Smooth muscle cell (in vitro differentiated cells): ENCODE measurements at regions not wholly inside any gene's neighbourhood (a gene's known extent, or its start where the extent isn't known, plus 50 kb on each side); places are given as distances from the start of the nearest gene placed in this dataset.

Experiments used
- DNase-seq: peaks from one replicate; lab custom pipeline; 2025; ENCODE audit not compliant: unreplicated experiment; lab: John Stamatoyannopoulos, UW
- H2AFZ ChIP-seq: fragments of 200-600 bp; sonication (generic); 2 replicates; pipeline ENCODE4 v1.6.0; 2016; ENCODE audit warnings: antibody characterized with exemption, low read depth, mild to moderate bottlenecking
- H3F3A ChIP-seq: fragments of 200-600 bp; sonication (generic); 2 replicates; pipeline ENCODE4 v1.6.0; 2017; ENCODE audit warnings: antibody characterized with exemption, low read depth
- H3K27ac ChIP-seq: fragments of 200-600 bp; sonication (generic); 2 replicates; pipeline ENCODE4 v1.5.1; 2016; ENCODE audit warnings: low read depth, mild to moderate bottlenecking
- H3K27me3 ChIP-seq: fragments of 200-600 bp; sonication (generic); 2 replicates; pipeline ENCODE4 v1.6.1; 2016; ENCODE audit warnings: low read depth, mild to moderate bottlenecking
- H3K36me3 ChIP-seq: fragments of 200-600 bp; sonication (generic); 2 replicates; pipeline ENCODE4 v1.5.1; 2016; ENCODE audit warnings: low read depth
- H3K4me1 ChIP-seq: fragments of 200-600 bp; sonication (generic); 2 replicates; pipeline ENCODE4 v1.5.1; 2016; ENCODE audit warnings: low read depth
- H3K4me2 ChIP-seq: fragments of 200-600 bp; sonication (generic); 2 replicates; pipeline ENCODE4 v1.6.0; 2016; ENCODE audit warnings: mild to moderate bottlenecking
- H3K4me3 ChIP-seq: fragments of 200-600 bp; sonication (generic); 2 replicates; pipeline ENCODE4 v1.5.1; 2016; ENCODE audit warnings: mild to moderate bottlenecking
- H3K79me2 ChIP-seq: fragments of 200-600 bp; sonication (generic); 2 replicates; pipeline ENCODE4 v1.6.0; 2016; ENCODE audit warnings: low read depth, mild to moderate bottlenecking
- H3K9ac ChIP-seq: fragments of 200-600 bp; sonication (generic); 2 replicates; pipeline ENCODE4 v1.6.0; 2016; ENCODE audit warnings: low read depth
- H3K9me3 ChIP-seq: fragments of 200-600 bp; sonication (generic); replicated peaks from 2 replicates; pipeline ENCODE4 v1.5.1; 2016; ENCODE audit warnings: low read depth
- H4K20me1 ChIP-seq: fragments of 200-600 bp; sonication (generic); 2 replicates; pipeline ENCODE4 v1.6.0; 2016; ENCODE audit warnings: low read depth
- WGBS: methylation state at CpG from one replicate; pipeline ENCODE4 v1.1.7; 2016; ENCODE audit warnings: low lambda C conversion rate; 5-methylcytosine and 5-hydroxymethylcytosine counted together
- TF ChIP-seq, protein P1 (sequence below): fragments of 200-600 bp; sonication (generic); IDR thresholded peaks from 2 replicates; pipeline ENCODE4 v1.5.1; 2017; ENCODE audit warnings: borderline replicate concordance, mild to moderate bottlenecking, antibody characterized with exemption; ENCODE audit not compliant: insufficient read depth, poor library complexity, severe bottlenecking

DNA sequence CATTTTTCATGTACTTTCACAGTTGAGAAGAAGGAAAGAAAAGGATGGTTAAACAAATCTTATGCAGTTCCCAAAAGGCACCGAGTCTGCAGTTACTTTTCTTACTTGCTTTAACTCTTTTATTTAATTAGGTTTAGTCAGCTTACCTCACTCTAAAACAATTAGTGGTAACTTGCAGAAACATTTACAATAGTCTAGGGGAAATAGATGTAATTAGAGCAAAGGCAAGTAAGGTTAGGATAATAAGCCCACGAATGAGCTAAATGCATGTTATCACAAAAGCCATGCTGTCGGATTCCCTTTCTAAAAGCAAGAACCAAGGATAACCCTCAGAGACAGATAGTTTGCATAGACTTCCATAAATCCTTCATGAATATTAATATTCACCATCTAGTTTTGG is 82.0 kb upstream of the VCX2 start:
- Histone ChIP-seq H3K9me3 (no peaks in the 10 kb centered on the region), H3K27me3 (no peaks in the 10 kb centered on the region), H3K79me2 (no peaks in the 10 kb centered on the region), H2AFZ (no peak overlapping the region), H3K4me1 (no peaks in the 10 kb centered on the region), H3K27ac (no peak overlapping the region), H3F3A (no peaks in the 10 kb centered on the region), H3K36me3 (no peaks in the 10 kb centered on the region), H4K20me1 (no peaks in the 10 kb centered on the region), H3K4me3 (no peak overlapping the region), H3K4me2 (no peak overlapping the region), H3K9ac (no peak overlapping the region)
- TF ChIP-seq, protein P1, sequence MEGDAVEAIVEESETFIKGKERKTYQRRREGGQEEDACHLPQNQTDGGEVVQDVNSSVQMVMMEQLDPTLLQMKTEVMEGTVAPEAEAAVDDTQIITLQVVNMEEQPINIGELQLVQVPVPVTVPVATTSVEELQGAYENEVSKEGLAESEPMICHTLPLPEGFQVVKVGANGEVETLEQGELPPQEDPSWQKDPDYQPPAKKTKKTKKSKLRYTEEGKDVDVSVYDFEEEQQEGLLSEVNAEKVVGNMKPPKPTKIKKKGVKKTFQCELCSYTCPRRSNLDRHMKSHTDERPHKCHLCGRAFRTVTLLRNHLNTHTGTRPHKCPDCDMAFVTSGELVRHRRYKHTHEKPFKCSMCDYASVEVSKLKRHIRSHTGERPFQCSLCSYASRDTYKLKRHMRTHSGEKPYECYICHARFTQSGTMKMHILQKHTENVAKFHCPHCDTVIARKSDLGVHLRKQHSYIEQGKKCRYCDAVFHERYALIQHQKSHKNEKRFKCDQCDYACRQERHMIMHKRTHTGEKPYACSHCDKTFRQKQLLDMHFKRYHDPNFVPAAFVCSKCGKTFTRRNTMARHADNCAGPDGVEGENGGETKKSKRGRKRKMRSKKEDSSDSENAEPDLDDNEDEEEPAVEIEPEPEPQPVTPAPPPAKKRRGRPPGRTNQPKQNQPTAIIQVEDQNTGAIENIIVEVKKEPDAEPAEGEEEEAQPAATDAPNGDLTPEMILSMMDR: no peak
- DNase-seq: no peak
- WGBS: 79% methylated on average over 3 of the region's 3 CpGs

DNA sequence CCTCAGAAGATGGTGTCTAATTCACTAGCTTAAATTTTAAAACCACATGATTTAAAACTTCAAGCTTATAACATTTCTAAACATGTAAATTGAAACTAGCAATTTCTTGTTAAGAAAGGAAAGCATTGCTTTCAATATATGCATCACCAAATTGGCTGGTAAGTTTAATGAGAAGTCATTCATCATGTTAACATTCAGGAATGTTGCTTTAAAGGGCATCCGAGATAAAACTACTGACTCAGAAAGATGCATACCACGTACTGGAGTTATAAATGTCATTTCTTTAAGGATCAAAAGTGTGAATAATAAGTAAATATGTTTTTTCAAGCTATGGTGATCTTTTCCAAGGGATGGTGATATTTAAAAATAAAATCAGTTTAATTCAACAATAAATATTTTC is 83.3 kb upstream of the VCX2 start:
- no peak overlapping the region for H3K9ac ChIP-seq
- 17% methylated on average over 2 of the region's 2 CpGs for WGBS
- no peaks in the 10 kb centered on the region for H3K9me3 ChIP-seq
- H3K4me2 ChIP-seq: peak overlapping the region; percentile 18
- no peaks in the 10 kb centered on the region for H3K36me3 ChIP-seq
- H3K27me3 ChIP-seq: no peaks in the 10 kb centered on the region
- TF ChIP-seq, protein P1: no peak
- no peaks in the 10 kb centered on the region for H3K4me1 ChIP-seq
- no peaks in the 10 kb centered on the region for H4K20me1 ChIP-seq
- H2AFZ ChIP-seq: no peak overlapping the region
- H3K4me3 ChIP-seq: no peak overlapping the region
- no peak overlapping the region for H3K27ac ChIP-seq
- no peak for DNase-seq
- H3K79me2 ChIP-seq: no peaks in the 10 kb centered on the region
- H3F3A ChIP-seq: no peaks in the 10 kb centered on the region

DNA sequence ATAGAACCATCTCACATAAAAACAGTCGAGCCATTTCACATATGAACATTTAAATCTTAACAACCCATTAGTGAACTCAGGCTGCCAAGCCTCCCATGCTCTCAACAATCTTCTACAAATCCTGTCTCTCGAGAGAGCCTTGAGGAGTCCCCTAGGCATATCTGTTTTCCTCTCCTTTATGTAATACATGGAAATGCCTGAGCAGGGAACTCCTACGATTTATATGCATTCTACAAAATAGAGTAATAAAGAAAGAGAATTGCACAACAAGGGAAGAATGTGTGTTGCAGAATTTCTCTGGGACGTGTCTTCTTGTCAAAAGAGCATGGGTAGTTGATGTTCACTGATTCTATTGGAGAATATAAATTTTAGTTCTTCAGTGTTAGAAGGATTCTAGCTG is 101.8 kb upstream of the VCX2 start:
- Histone ChIP-seq H3K27ac (peak overlapping the region; percentile 62), H3K4me2 (no peak overlapping the region), H3K9ac (no peak overlapping the region), H3K79me2 (no peaks in the 10 kb centered on the region), H3K4me3 (no peak overlapping the region), H3K9me3 (no peaks in the 10 kb centered on the region), H3K27me3 (no peaks in the 10 kb centered on the region), H3K36me3 (no peaks in the 10 kb centered on the region), H4K20me1 (no peaks in the 10 kb centered on the region), H2AFZ (no peak overlapping the region), H3F3A (no peaks in the 10 kb centered on the region), H3K4me1 (no peaks in the 10 kb centered on the region)
- no peak for DNase-seq
- TF ChIP-seq, protein P1: no peak
- WGBS: 59% methylated on average over 4 of the region's 4 CpGs

DNA sequence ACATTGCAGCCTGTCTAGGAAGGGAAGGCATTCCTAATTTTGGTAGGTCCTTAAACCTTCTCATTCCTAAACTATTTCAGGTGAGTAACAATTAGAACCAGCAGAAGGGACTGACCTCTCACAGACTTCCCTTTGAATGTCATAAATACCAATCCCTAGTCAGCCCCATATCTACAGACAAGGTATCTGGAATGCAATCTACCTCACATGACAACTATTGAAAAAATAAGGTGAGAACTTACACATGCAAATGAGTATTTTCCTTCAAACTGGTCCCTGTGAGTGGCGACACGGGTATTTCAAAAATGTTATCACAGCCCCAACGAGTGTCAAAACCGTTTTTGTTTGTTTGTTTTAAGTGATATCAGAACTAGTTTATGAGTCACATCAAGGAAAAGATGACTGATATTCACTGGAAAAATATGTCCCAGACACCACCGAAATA is 102.4 kb upstream of the VCX2 start:
- no peak overlapping the region for H3K9ac ChIP-seq
- no peaks in the 10 kb centered on the region for H3K79me2 ChIP-seq
- H3K27me3 ChIP-seq: no peaks in the 10 kb centered on the region
- H3K4me1 ChIP-seq: no peaks in the 10 kb centered on the region
- H3K9me3 ChIP-seq: no peaks in the 10 kb centered on the region
- H3F3A ChIP-seq: no peaks in the 10 kb centered on the region
- H3K4me3 ChIP-seq: no peak overlapping the region
- TF ChIP-seq, protein P1: no peak
- H3K4me2 ChIP-seq: no peak overlapping the region
- peak overlapping the region; percentile 62 for H3K27ac ChIP-seq
- H2AFZ ChIP-seq: no peak overlapping the region
- H4K20me1 ChIP-seq: no peaks in the 10 kb centered on the region
- WGBS: 46% methylated on average over 5 of the region's 5 CpGs
- no peaks in the 10 kb centered on the region for H3K36me3 ChIP-seq
- DNase-seq: no peak
